ENCODE measurements at regions not wholly inside any gene's neighbourhood (a gene's known extent, or its start where the extent isn't known, plus 50 kb on each side); places are given as distances from the start of the nearest gene placed in this dataset.
"Not testable (repeated sequence)": the region's sequence is repeated elsewhere in the genome, so short reads cannot be mapped to it uniquely, and the experiment has no call there.

DNA sequence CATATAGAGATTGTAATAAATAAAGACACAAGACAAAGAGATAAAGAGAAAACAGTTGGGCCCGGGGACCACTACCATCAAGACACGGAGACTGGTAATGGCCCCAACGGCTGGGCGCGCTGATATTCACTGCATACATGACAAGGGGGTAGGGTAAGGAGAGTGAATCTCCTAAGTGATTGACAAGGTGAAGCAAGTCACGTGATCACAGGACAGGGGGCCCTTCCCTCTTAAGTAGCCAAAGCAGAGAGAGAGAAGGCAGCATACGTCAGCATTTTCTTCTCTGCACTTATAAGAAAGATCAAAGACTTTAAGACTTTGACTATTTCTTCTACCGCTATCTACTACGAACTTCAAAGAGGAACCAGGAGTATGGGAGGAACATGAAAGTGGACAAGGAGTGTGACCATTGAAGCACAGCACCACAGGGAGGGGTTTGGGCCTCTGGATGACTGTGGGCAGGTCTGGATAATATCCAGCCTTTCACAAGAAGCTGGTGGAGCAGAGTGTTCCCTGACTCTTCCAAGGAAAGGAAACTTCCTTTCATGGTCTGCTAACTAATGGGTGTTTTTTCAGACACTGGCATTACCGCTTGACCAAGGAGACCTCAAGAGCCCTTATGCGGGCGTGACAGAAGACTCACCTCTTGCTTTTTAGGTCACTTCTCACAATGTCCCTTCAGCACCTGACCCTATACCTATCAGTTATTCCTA is 75.6 kb downstream of the MRPL39 start:
- H3K36me3 Mint-ChIP-seq (ENCODE audit: low read depth, unreplicated experiment); H2AFZ ChIP-seq (ENCODE audit: low read depth, low read length); H3K4me3 Mint-ChIP-seq (ENCODE audit: unreplicated experiment); H3K9me3 ChIP-seq (ENCODE audit: insufficient read depth, low read depth, low read length); H3K4me1 ChIP-seq (ENCODE audit: insufficient read depth, low read length); H3K27ac Mint-ChIP-seq (ENCODE audit: unreplicated experiment); H3K4me1 Mint-ChIP-seq (ENCODE audit: low read depth, unreplicated experiment); H3K79me2 ChIP-seq (ENCODE audit: insufficient read depth, low read length); H3K36me3 ChIP-seq (ENCODE audit: insufficient read depth, low read length); H4K20me1 ChIP-seq (ENCODE audit: insufficient read depth, low read length); H3K27ac ChIP-seq (ENCODE audit: low read depth, low read length); H3K27me3 Mint-ChIP-seq (ENCODE audit: low read depth, unreplicated experiment); DNase-seq (ENCODE audit: low read depth); FAIRE-seq; H3K4me3 ChIP-seq (ENCODE audit: insufficient read depth, low read depth, low read length); H3K4me2 ChIP-seq (ENCODE audit: low read length); H3K9ac ChIP-seq (ENCODE audit: low read length); H3K9me3 Mint-ChIP-seq (ENCODE audit: unreplicated experiment); H3K27me3 ChIP-seq (ENCODE audit: insufficient read depth, low read length): not testable (repeated sequence)

DNA sequence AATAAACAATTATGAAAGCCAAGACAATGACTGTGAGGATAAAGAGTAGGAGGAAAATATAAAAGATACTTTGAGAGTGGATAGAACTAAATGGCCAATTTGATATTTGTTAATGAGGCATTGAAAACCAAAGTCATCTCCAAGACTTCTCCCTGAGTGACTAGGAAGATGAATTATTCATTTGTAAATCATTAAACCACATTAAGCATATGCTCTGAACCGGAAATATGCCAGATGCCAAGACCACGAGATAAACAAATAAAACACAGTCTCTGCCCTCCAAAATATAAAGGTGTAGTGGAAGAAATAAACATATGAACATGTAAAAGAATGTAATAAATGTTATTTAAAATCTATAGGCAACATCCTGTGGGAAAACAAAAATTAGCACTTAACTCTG is 78.8 kb downstream of the MRPL39 start:
- TF ChIP-seq, protein P1, sequence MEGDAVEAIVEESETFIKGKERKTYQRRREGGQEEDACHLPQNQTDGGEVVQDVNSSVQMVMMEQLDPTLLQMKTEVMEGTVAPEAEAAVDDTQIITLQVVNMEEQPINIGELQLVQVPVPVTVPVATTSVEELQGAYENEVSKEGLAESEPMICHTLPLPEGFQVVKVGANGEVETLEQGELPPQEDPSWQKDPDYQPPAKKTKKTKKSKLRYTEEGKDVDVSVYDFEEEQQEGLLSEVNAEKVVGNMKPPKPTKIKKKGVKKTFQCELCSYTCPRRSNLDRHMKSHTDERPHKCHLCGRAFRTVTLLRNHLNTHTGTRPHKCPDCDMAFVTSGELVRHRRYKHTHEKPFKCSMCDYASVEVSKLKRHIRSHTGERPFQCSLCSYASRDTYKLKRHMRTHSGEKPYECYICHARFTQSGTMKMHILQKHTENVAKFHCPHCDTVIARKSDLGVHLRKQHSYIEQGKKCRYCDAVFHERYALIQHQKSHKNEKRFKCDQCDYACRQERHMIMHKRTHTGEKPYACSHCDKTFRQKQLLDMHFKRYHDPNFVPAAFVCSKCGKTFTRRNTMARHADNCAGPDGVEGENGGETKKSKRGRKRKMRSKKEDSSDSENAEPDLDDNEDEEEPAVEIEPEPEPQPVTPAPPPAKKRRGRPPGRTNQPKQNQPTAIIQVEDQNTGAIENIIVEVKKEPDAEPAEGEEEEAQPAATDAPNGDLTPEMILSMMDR (IDR thresholded peaks at IDR 0.05; ENCODE audit: insufficient read depth, low read depth, low read length): no peak
- no peak for TF ChIP-seq EZH2 (IDR thresholded peaks at IDR 0.05; ENCODE audit: insufficient read depth, low read length)
- Histone ChIP-seq H3K4me3 (ENCODE audit: insufficient read depth, low read depth, low read length) (no peak overlapping the region), H3K36me3 (ENCODE audit: insufficient read depth, low read length) (no peaks in the 10 kb centered on the region), H2AFZ (ENCODE audit: low read depth, low read length) (no peak overlapping the region), H3K27me3 (ENCODE audit: insufficient read depth, low read length) (no peaks in the 10 kb centered on the region), H3K79me2 (ENCODE audit: insufficient read depth, low read length) (no peaks in the 10 kb centered on the region), H3K9me3 (ENCODE audit: insufficient read depth, low read depth, low read length) (no peaks in the 10 kb centered on the region), H4K20me1 (ENCODE audit: insufficient read depth, low read length) (no peaks in the 10 kb centered on the region), H3K27ac (ENCODE audit: low read depth, low read length) (no peak overlapping the region), H3K4me2 (ENCODE audit: low read length) (no peak overlapping the region), H3K4me1 (ENCODE audit: insufficient read depth, low read length) (no peaks in the 10 kb centered on the region), H3K9ac (ENCODE audit: low read length) (no peak overlapping the region)
- Mint-ChIP-seq H3K9me3 (ENCODE audit: unreplicated experiment) (peaks cover 3% of the 10 kb centered on the region), H3K4me1 (ENCODE audit: low read depth, unreplicated experiment) (no peaks in the 10 kb centered on the region), H3K36me3 (ENCODE audit: low read depth, unreplicated experiment) (no peaks in the 10 kb centered on the region), H3K4me3 (ENCODE audit: unreplicated experiment) (no peak overlapping the region), H3K27ac (ENCODE audit: unreplicated experiment) (no peak overlapping the region), H3K27me3 (ENCODE audit: low read depth, unreplicated experiment) (no peaks in the 10 kb centered on the region)
- DNase-seq (ENCODE audit: low read depth): no peak
- no peak for FAIRE-seq

DNA sequence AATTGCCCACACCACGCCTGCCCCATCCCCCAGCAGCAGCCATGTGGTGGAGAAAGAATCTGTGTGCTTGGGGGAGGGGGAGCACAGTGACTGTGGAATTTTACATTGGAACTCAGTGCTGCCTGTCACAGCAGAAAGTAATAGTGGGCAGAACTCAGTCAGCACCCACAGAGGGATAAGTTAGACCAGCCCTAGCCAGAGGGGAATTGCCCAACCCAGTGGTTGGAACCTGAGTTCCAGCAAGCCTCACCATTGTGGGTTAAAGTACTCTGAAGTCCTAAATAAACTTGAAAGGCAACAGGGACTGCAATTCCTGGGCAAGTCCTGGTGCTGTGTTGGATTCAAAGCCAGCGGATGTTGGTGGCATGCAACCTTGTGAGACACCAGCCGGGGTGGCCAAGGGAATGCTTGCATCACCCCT is 88.8 kb downstream of the MRPL39 start:
- TF ChIP-seq, protein P1 (IDR thresholded peaks at IDR 0.05; ENCODE audit: insufficient read depth, low read depth, low read length): no peak
- no peak for TF ChIP-seq EZH2 (IDR thresholded peaks at IDR 0.05; ENCODE audit: insufficient read depth, low read length)
- H3K36me3 ChIP-seq (ENCODE audit: insufficient read depth, low read length): no peaks in the 10 kb centered on the region
- no peaks in the 10 kb centered on the region for H3K4me1 ChIP-seq (ENCODE audit: insufficient read depth, low read length)
- no peaks in the 10 kb centered on the region for H4K20me1 ChIP-seq (ENCODE audit: insufficient read depth, low read length)
- Mint-ChIP-seq H3K4me3 (ENCODE audit: unreplicated experiment) (peak overlapping the region; percentile 95), H3K27me3 (ENCODE audit: low read depth, unreplicated experiment) (no peaks in the 10 kb centered on the region), H3K4me1 (ENCODE audit: low read depth, unreplicated experiment) (peaks cover 21% of the 10 kb centered on the region), H3K9me3 (ENCODE audit: unreplicated experiment) (no peaks in the 10 kb centered on the region), H3K36me3 (ENCODE audit: low read depth, unreplicated experiment) (peaks cover 4% of the 10 kb centered on the region), H3K27ac (ENCODE audit: unreplicated experiment) (peak overlapping the region; percentile 96)
- H2AFZ ChIP-seq (ENCODE audit: low read depth, low read length): no peak overlapping the region
- no peaks in the 10 kb centered on the region for H3K79me2 ChIP-seq (ENCODE audit: insufficient read depth, low read length)
- H3K9ac ChIP-seq (ENCODE audit: low read length): no peak overlapping the region
- no peaks in the 10 kb centered on the region for H3K9me3 ChIP-seq (ENCODE audit: insufficient read depth, low read depth, low read length)
- H3K4me2 ChIP-seq (ENCODE audit: low read length): no peak overlapping the region
- no peak for DNase-seq (ENCODE audit: low read depth)
- no peak for FAIRE-seq
- H3K27me3 ChIP-seq (ENCODE audit: insufficient read depth, low read length): no peaks in the 10 kb centered on the region
- no peak overlapping the region for H3K27ac ChIP-seq (ENCODE audit: low read depth, low read length)
- H3K4me3 ChIP-seq (ENCODE audit: insufficient read depth, low read depth, low read length): no peak overlapping the region

All from astrocyte (in vitro differentiated cells and primary cell).